HL-60 (cell line): ENCODE measurements at regions not wholly inside any gene's neighbourhood (a gene's known extent, or its start where the extent isn't known, plus 50 kb on each side); places are given as distances from the start of the nearest gene placed in this dataset.

ENCODE experiments used
- DNase-seq, 2 experiments: peaks; one replicate each; pipeline ENCODE4 v3.0.0-alpha.2; 2010 to 2020; ENCODE audit warnings: low read depth in 1 of 2, low spot score in 1 of 2
- H3K27ac ChIP-seq: fragments of 250-450 bp; sonication (Bioruptor Pico); replicated peaks from 2 replicates; pipeline ENCODE4 v1.5.1; 2020; ENCODE audit warnings: mild to moderate bottlenecking, moderate library complexity
- H3K27me3 ChIP-seq: fragments of 250-450 bp; sonication (Bioruptor Pico); 2 replicates; pipeline ENCODE4 v1.5.1; 2021; ENCODE audit warnings: mild to moderate bottlenecking, moderate library complexity; ENCODE audit not compliant: insufficient read depth, poor library complexity, severe bottlenecking
- H3K4me3 ChIP-seq: replicated peaks from 2 replicates; pipeline ENCODE4 v1.5.1; 2011; ENCODE audit warnings: mild to moderate bottlenecking, control low read depth, low read length; ENCODE audit not compliant: insufficient read depth
- CTCF ChIP-seq: IDR thresholded peaks from one replicate; pipeline ENCODE4 v1.5.1; 2011; ENCODE audit warnings: low read length, control low read depth, inconsistent platforms; ENCODE audit not compliant: insufficient read depth
- GABPA ChIP-seq: IDR thresholded peaks from 2 replicates; pipeline ENCODE4 v1.6.1; 2012; ENCODE audit warnings: low read depth
- POLR2AphosphoS5 ChIP-seq: IDR thresholded peaks from 2 replicates; pipeline ENCODE4 v1.6.1; 2012; ENCODE audit warnings: low read depth
- SPI1 ChIP-seq: IDR thresholded peaks from 2 replicates; pipeline ENCODE4 v1.6.1; 2012; ENCODE audit warnings: low read depth, mild to moderate bottlenecking, borderline replicate concordance
- TF ChIP-seq, protein P1 (sequence below): IDR thresholded peaks from 2 replicates; pipeline ENCODE4 v1.6.1; 2012; ENCODE audit warnings: low read depth; ENCODE audit not compliant: insufficient replicate concordance

DNA sequence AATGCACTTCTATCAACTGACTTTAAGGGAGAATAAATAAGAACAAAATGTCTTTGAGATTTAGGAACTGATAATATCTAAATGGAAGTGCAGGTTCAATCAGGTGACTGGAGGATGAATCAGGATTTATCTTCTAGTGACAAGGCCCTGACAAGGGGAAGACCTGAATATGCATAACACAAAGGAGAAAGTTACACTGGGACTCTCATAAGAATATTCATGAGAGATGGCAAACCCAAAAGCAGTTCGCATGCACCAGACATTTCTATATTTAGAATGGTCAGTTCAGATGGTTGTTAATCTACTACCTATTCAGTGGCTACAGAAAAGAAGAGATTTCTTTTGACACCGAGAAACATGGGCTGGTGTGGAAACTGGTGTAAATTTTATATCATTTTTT, 1771.3 kb upstream of the LRRTM1 start:
- H3K27ac ChIP-seq, result no peak overlapping the region
- H3K4me3 ChIP-seq, result no peak overlapping the region
- H3K27me3 ChIP-seq, result no peaks in the 10 kb centered on the region
- TF ChIP-seq, protein P1, sequence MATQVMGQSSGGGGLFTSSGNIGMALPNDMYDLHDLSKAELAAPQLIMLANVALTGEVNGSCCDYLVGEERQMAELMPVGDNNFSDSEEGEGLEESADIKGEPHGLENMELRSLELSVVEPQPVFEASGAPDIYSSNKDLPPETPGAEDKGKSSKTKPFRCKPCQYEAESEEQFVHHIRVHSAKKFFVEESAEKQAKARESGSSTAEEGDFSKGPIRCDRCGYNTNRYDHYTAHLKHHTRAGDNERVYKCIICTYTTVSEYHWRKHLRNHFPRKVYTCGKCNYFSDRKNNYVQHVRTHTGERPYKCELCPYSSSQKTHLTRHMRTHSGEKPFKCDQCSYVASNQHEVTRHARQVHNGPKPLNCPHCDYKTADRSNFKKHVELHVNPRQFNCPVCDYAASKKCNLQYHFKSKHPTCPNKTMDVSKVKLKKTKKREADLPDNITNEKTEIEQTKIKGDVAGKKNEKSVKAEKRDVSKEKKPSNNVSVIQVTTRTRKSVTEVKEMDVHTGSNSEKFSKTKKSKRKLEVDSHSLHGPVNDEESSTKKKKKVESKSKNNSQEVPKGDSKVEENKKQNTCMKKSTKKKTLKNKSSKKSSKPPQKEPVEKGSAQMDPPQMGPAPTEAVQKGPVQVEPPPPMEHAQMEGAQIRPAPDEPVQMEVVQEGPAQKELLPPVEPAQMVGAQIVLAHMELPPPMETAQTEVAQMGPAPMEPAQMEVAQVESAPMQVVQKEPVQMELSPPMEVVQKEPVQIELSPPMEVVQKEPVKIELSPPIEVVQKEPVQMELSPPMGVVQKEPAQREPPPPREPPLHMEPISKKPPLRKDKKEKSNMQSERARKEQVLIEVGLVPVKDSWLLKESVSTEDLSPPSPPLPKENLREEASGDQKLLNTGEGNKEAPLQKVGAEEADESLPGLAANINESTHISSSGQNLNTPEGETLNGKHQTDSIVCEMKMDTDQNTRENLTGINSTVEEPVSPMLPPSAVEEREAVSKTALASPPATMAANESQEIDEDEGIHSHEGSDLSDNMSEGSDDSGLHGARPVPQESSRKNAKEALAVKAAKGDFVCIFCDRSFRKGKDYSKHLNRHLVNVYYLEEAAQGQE, result no peak
- TF ChIP-seq GABPA (no peak), SPI1 (no peak), CTCF (no peak)
- no peak for DNase-seq

GRCh38 chr2:82062463-82062862, 1757.9 kb upstream of the LRRTM1 start:
- Histone ChIP-seq H3K27me3 (no peaks in the 10 kb centered on the region), H3K27ac (no peak overlapping the region), H3K4me3 (no peak overlapping the region)
- TF ChIP-seq SPI1, result no peak
- TF ChIP-seq, protein P1, result no peak
- no peak for TF ChIP-seq CTCF
- no peak for TF ChIP-seq POLR2AphosphoS5
- TF ChIP-seq GABPA, result no peak
- DNase-seq, result no peak

DNA sequence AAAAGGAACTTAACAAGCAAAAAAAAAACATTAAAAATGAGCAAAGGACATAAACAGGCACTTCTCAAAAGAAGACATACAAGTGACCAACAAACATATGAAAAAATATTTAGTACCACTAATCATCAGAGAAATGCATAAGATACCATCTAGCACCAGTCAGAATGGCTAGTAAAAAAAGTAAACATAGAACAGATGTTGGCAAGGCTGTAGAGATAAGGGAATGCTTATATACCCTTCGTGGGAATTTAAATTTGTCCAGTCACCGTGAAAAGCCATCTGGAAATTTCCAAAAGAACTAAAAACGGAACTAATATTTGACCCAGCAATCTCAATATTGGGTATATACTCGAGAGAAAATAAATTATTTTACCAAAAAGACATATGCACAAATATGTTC, 1751.3 kb upstream of the LRRTM1 start:
- TF ChIP-seq GABPA (no peak), POLR2AphosphoS5 (no peak), SPI1 (no peak), CTCF (no peak)
- TF ChIP-seq, protein P1, result no peak
- DNase-seq, result no peak
- H3K4me3 ChIP-seq, result no peak overlapping the region
- H3K27me3 ChIP-seq, result no peaks in the 10 kb centered on the region
- H3K27ac ChIP-seq, result no peak overlapping the region
